Activated CD4-positive, alpha-beta T cell treated with anti-CD3 and anti-CD28 coated beads, Interleukin-10, Interleukin-2, amounts not matched to agents 100 ng/mL and 50 ng/mL, durations not matched to agents 16 hours and 8 hours (primary cell): ENCODE measurements at regions not wholly inside any gene's neighbourhood (a gene's known extent, or its start where the extent isn't known, plus 50 kb on each side); places are given as distances from the start of the nearest gene placed in this dataset.

Source experiments
- DNase-seq: peaks from one replicate; pipeline ENCODE4 v3.0.0-alpha.2; 2020

DNA sequence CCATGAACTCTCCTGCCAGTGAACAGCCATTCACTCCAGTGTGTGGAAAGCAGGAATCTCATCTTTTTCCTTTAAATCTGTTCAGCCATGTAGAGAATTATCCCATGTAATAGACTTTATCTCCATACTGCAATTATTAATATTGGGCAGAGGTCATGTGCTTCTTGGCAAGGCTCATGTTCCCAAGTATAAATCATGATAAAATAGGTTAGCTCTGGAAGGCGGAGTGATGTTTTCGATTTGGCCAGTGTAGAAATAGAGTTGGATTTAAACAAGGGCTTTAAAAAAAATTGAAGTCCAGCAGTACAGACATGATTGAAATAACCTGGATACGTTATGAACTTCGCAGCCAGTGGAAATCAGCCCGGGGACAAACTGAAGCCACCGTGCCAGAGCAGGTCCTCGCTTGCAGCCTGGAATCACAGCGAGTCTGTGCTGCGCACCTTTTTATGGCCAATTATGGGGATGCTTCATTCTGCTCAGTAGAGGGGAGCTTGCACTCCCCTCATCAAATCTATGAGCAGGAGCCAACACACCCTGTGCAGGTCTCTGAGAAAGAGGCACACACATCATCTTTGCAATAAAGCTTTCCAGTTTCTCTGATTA is 654.0 kb upstream of the MKI67 start:
- no peak for DNase-seq

GRCh38 chr10:128781637-128782036 is 655.4 kb upstream of the MKI67 start:
- no peak for DNase-seq

GRCh38 chr10:128784444-128784843 is 658.2 kb upstream of the MKI67 start:
- no peak for DNase-seq

DNA sequence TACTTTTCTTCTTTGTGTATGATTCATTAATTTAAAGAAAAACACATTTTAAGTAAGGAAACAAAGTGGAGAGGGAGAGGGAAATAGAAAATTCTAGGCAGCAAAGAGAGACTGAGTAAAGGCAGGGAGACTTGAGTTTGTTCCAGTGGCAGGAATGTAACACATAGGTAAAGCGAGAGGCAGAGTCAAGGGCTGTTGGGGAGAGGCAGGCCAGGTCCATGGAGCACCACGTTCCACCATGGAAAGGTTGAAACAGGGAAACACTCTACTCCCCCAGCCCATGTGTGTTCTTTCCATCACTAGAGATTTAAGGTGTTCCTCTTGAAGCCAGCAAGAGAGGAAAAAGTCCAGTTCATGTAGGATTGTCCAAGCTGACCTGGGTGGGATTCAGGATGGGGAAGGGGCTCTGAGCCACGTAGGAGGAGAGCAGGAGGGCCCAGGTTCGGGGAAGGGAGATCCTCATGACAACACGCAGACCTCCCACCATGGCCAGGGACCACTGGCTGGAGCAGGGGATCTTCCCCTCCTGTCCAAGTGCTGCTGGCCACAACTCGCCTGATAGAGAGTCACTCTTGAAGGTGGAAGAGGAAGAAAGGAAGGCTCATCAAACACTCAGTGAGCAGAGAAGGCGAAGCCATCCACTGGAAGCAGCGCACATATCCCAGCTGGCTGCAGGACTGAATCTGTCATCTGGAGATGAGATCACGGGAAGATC is 666.4 kb upstream of the MKI67 start:
- DNase-seq = no peak

GRCh38 chr10:128793726-128794655 is 667.8 kb upstream of the MKI67 start:
- DNase-seq = no peak

DNA sequence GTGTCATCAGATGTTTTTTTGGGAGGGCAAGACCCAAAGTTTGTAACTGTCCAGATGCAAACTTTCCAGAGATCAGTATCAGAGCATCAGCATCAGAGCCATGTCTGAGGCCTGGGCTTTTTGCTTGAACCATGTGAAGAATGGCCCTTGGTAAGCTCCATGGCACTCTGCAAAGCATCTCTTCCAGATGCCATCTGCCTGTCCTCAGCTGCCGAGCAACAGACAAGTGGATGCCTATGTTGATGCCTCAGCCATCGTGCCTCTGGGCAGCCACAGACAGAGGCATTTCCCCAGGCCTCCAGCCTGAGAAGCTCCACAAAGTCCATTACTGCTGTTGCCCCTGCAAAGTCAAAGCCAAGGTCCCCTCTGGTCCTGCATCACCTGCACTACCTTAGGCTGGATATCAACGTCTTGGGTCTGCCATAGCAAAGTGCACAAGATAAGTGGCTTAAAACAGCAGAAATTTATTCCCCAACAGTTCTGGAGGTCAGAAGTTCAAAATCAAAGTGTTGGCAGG is 670.2 kb upstream of the MKI67 start:
- DNase-seq = no peak

DNA sequence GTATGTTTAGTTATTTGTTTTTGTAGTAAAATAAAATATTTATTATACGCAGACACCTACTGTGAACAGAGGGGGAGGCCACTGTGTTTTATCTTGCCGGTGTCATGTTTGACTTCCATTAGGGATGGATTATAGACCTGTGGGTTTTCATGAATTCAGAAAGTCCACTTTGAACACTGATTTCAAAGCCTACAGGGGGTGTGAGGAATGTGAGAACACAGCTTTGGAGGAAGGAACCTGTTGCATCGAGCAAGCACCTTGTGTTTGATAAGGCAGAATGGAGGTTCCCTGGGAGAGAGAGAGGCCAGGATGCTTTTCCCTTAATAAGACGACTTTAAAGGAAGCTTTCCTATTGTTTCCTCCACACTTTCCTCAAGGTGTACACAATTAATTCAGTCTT is 665.0 kb upstream of the MGMT start:
- no peak for DNase-seq

- no peak for DNase-seq
These were observed 663.3 kb upstream of the MGMT start for GRCh38 chr10:128803790-128804189.

DNA sequence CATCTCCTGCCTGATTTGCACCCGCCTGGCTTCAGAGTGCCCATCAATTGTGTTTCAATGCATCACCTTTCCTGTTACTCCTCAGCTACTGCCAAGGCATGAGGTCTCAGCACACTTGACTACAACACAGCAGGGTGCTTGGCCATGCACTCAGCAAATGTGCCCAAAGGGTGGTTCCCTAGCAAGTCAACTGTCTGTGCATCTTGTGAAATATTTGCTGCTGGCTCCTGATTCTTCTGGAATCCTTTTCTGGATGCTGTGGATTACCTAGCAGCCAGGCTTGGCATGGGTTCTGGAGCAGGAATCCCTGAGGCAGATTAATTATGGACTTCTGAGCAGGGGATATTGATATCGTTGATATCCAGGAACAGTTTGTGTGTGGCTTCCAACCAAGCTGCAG is 662.6 kb upstream of the MGMT start:
- DNase-seq = no peak

DNA sequence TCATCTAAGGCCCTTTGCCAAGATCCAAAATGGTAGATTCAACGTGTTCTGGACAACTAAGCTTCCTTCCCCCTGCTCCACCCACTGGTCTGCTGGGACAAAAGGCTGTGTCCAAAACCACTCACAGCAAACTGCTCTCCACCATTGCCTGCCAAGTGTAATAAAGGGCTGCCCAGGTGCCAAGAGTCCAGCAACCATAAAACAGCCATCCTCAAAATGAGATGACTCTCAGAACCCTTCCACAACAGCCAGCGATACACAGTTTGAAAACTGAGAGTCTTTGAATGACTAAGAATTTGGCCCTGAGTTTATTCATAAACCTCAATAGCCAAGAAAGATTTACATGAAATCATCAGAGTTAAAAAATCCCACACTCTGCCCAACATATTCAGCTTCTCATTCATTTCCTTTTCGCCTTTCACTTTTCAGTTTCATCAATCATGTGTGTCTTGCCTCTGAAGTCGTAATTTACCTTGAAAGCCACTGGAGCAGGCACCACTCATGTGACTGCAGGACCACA is 658.1 kb upstream of the MGMT start:
- peak; percentile 2 for DNase-seq

DNA sequence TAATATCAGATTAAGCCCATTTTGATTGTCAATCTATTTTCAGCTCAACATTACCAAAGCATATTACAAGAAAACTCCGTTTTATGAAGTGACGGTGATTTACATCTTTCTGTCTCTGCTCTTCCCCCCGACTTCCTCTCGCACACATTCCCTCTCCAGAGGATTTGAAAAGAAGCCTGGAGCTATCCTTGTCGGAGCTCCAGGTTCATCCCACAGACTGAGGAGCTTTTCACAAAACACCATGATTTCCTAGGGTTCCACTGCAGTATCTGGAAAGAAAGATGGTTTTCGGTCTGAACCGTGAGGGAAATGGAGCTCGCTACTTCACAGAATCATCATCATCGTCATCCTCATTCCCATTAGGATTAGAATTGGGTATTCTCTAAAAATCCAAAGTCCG is 655.5 kb upstream of the MGMT start:
- DNase-seq = no peak

- DNase-seq = no peak
These were observed 655.0 kb upstream of the MGMT start for GRCh38 chr10:128812000-128812399.

- DNase-seq = no peak
These were observed 653.5 kb upstream of the MGMT start for GRCh38 chr10:128813574-128813973.

GRCh38 chr10:128814024-128814423 is 653.0 kb upstream of the MGMT start:
- DNase-seq = no peak

DNA sequence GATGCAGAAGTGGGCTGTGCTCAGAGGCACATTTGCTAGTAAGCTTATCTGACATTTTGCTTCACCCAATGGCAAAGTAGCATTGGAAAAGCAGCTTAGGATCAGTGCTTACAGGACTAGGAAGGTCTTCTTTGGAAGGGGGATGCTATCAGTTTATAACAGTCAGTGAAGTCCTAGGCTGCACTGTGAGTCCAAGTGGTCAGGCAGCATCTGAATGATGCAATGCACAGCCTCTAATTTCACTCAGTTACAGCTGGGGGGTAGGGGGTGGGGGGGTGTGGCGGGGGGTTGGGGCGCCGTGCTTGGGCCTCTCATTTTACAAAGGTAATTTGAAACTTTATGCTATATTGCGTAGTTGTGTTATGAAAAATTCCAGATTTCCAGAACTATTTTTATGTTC is 652.3 kb upstream of the MGMT start:
- DNase-seq = no peak

GRCh38 chr10:128816726-128817125 is 650.3 kb upstream of the MGMT start:
- DNase-seq = no peak

DNA sequence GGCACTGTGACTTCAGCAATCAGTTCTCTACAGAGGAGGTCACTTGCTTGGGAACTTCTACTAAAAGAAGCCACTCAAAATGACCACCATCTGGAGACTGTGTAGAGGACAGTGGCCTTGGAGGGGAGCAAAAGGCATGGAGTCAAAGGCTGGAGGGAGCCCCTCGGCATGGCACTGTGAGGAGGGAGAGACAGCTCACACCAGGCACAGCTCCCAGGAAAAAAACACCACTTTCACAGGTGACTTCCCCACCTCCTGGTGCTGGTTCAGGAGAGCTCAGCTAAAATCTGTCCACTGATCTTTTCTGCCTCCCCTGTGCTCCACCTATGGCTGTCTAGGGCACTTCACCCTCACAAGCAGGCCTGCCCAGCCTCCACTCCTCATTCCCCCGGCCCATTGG is 649.4 kb upstream of the MGMT start:
- no peak for DNase-seq

- no peak for DNase-seq
These were observed 646.4 kb upstream of the MGMT start for GRCh38 chr10:128820663-128821062.

GRCh38 chr10:128823201-128823600 is 643.8 kb upstream of the MGMT start:
- DNase-seq = no peak

GRCh38 chr10:128825626-128826025 is 641.4 kb upstream of the MGMT start:
- DNase-seq = no peak

DNA sequence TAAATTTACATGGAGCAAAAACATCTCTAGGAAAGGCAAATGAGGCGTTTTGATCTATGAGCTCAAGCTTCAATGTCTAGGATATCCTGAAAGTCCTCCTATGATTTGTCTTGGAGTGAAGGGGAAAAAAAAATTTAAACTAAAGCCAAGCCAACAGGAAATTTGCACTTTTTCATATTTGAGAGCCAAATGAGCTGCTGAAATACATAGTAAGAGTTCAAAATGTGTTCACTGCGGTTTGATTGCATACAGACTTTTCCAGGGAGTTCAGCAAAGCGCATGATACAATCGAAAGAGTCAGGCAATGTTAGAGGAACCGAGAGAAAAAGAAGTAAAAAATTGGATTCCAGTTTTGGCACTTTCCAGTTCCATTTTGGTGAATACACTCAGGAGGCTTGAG is 633.4 kb upstream of the MGMT start:
- no peak for DNase-seq

GRCh38 chr10:128835361-128835760 is 631.7 kb upstream of the MGMT start:
- DNase-seq = no peak

DNA sequence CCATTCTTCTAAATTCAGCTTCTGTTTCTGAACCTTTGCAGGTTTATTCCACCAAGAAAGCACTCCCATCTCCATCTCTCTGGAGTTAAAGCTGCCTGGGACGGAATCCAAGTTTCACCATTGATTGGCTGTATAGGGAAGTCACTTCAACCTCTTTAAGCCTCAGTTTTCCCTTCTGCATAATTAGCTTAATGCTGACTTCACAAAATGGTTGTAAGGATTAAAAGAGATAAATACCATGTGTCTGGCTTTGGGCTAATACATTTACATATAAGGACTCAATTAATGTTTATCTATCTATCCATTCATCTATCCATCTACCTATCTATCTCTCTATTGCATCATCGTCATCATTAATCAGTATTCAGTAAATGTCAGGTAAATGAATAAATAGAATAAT is 629.6 kb upstream of the MGMT start:
- no peak for DNase-seq
